C4-2B (cell line): ENCODE measurements at regions not wholly inside any gene's neighbourhood (a gene's known extent, or its start where the extent isn't known, plus 50 kb on each side); places are given as distances from the start of the nearest gene placed in this dataset.
A peak's percentile ranks its signal among the peaks of the same experiment; 100 is the strongest.

Experiments used
- H3K27ac ChIP-seq: fragments of 450-650 bp; 2 replicates; pipeline ENCODE4 v1.5.1; 2017
- ZFX ChIP-seq: fragments of 450-650 bp; IDR thresholded peaks from 2 replicates; pipeline ENCODE4 v1.6.1; 2017
- TF ChIP-seq, protein P1 (sequence below): fragments of 450-650 bp; conservative IDR thresholded peaks from 2 replicates; pipeline ENCODE4 v1.5.1; 2017; ENCODE audit warnings: mild to moderate bottlenecking

- no peak overlapping the region for H3K27ac ChIP-seq
- TF ChIP-seq, protein P1, sequence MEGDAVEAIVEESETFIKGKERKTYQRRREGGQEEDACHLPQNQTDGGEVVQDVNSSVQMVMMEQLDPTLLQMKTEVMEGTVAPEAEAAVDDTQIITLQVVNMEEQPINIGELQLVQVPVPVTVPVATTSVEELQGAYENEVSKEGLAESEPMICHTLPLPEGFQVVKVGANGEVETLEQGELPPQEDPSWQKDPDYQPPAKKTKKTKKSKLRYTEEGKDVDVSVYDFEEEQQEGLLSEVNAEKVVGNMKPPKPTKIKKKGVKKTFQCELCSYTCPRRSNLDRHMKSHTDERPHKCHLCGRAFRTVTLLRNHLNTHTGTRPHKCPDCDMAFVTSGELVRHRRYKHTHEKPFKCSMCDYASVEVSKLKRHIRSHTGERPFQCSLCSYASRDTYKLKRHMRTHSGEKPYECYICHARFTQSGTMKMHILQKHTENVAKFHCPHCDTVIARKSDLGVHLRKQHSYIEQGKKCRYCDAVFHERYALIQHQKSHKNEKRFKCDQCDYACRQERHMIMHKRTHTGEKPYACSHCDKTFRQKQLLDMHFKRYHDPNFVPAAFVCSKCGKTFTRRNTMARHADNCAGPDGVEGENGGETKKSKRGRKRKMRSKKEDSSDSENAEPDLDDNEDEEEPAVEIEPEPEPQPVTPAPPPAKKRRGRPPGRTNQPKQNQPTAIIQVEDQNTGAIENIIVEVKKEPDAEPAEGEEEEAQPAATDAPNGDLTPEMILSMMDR, result no peak
- no peak for TF ChIP-seq ZFX
These were observed 166.6 kb downstream of the NXPE2 start for GRCh38 chr11:114844896-114845295.

DNA sequence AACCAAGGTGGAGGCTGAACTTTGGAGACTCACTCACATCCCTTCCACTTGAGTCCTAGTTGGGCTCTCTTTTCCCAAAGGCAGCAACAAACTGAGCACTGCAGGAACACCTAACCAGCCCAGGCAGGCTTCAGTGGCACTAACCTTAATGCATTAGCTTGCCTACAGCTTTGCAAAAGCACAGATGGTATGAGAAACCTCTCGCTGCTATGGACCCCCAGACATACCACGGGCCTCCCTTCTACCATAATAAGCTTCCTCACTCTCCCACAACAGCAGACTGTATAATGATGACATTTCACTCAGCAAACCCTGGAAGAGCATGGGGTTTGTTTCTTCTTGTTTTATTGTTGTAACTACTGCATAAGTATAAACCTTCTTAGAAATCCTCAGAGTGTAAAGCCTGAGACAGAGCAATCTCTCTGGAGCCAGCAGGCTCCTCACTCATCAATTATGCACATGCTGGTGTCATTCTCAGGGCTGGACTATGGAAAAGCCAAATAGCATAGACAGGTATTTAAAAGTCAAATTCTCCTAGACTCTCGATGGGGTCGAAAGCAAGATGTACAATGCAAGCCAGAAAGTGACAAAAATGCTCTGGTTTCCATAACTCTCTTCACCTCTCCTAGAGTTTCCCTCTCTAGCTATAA, 167.6 kb downstream of the NXPE2 start:
- no peak overlapping the region for H3K27ac ChIP-seq

DNA sequence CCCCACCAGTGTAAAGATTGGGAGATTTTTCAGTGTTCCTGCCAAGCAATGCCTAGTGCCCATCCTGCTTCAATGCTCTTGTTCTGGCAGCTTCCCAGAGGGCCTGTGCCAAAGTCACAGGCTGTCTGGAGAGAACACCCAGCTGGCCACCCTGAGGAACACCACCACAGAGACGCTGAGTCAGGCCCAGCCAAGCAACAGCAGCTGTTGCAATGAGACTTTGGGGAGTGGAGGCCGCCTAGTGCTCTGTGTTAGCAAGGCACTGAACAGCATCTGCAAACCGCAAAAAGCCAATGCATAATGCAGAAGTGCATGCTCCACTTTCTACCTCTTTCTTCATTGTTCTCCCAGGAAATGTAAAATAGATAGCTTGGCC, 168.1 kb downstream of the NXPE2 start:
- H3K27ac ChIP-seq, result no peak overlapping the region
- TF ChIP-seq ZFX, result no peak
- TF ChIP-seq, protein P1, result 0 out of 2 replicates have a peak, but pooled peaks have one; percentile 7

More for the DNA sequence above, 167.6 kb downstream of the NXPE2 start:
- TF ChIP-seq, protein P1, result no peak
- TF ChIP-seq ZFX, result no peak

DNA sequence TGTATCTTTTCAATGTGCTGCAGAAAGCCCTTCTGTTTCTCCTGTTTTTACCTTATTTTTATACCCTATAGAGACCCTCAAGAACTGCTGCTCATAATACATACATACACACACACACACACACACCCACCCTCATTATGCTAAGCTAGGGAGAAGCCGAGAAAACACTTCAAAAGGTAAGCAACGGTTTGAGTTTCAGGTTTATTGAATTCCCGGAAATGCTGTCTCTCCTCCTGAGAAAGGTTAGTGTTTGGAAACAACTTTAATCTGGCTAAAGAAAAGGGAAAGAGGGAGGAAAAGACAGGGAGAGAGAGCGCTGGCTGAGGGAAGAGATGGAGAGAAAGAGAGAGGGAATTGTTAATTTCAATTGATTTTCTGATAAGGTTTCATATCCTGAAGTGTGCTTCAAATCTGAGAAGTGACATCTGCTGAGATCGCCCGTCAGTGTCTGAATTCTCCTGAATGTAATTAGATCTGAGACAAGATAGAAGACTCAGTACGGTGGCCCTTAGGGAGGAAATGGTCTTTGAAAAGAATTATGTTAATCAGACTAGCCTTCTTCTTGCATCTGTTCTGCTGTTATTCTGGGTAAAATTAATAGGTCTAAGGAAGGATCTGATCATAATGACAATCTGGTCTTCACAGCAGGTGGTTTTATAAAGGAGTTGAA, 169.1 kb downstream of the NXPE2 start:
- no peak overlapping the region for H3K27ac ChIP-seq
- TF ChIP-seq, protein P1, result no peak
- no peak for TF ChIP-seq ZFX

- H3K27ac ChIP-seq, result no peak overlapping the region
- no peak for TF ChIP-seq ZFX
- TF ChIP-seq, protein P1, result no peak
These were observed 169.7 kb downstream of the NXPE2 start for GRCh38 chr11:114848027-114848426.

DNA sequence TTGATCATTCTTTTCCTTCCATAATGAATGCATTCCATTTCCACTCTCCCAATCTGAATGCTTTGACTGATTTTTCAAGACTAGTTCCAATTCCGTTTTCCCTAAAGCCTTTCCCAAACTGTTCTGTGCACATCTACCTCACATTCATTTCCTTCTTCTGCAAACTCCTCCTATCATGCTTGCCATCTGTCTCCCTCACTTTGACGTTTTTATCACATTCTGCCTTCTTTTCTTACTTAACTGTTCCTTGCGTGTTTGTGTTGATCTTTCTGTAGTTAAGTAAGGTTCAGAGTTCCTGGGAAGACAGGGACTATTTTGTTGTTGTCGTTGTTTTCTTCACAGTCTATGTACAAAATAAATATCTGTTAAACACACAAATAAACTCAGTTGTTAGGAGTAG, 179.0 kb downstream of the NXPE2 start:
- H3K27ac ChIP-seq, result no peak overlapping the region
- TF ChIP-seq ZFX, result no peak
- TF ChIP-seq, protein P1, result no peak

- H3K27ac ChIP-seq, result no peak overlapping the region
- TF ChIP-seq, protein P1, result no peak
- no peak for TF ChIP-seq ZFX
These were observed 186.6 kb downstream of the NXPE2 start for GRCh38 chr11:114864896-114865295.
